ENCODE measurements at regions not wholly inside any gene's neighbourhood (a gene's known extent, or its start where the extent isn't known, plus 50 kb on each side); places are given as distances from the start of the nearest gene placed in this dataset.

- Mint-ChIP-seq H3K27ac (no peak overlapping the region), H3K36me3 (no peaks in the 10 kb centered on the region), H3K4me1 (peaks cover 21% of the 10 kb centered on the region), H3K4me3 (no peak overlapping the region), H3K9me3 (no peaks in the 10 kb centered on the region), H3K27me3 (ENCODE audit: insufficient read depth, low read depth) (peaks cover 4% of the 10 kb centered on the region)
- no peak overlapping the region for H3K4me2 ChIP-seq
- no peaks in the 10 kb centered on the region for H3K9me3 ChIP-seq (ENCODE audit: low read depth)
- H3K4me1 ChIP-seq, result peaks cover 28% of the 10 kb centered on the region
- H3K27me3 ChIP-seq, result no peaks in the 10 kb centered on the region
- H4K20me1 ChIP-seq (ENCODE audit: low read depth), result no peaks in the 10 kb centered on the region
- no peak for TF ChIP-seq CTCF (IDR thresholded peaks at IDR 0.05)
- no peak for TF ChIP-seq EZH2 (IDR thresholded peaks at IDR 0.05)
- TF ChIP-seq EZH2phosphoT487 (IDR thresholded peaks at IDR 0.05), result no peak
- no peak overlapping the region for H3K4me3 ChIP-seq
- H3F3A ChIP-seq (ENCODE audit: low read depth), result peaks cover 22% of the 10 kb centered on the region
- H3K36me3 ChIP-seq, result no peaks in the 10 kb centered on the region
- no peak overlapping the region for H3K27ac ChIP-seq
- no peak overlapping the region for H3K9ac ChIP-seq
- no peaks in the 10 kb centered on the region for H3K79me2 ChIP-seq (ENCODE audit: low read depth)
- DNase-seq (ENCODE audit: low spot score), result no peak
- H2AFZ ChIP-seq (replicated peaks), result no peak overlapping the region
Measured at GRCh38 chr6:93790981-93791380, 371.6 kb upstream of the EPHA7 start.

GRCh38 chr6:93789532-93789931 lies 370.2 kb upstream of the EPHA7 start:
- Histone ChIP-seq H3K4me1 (peaks cover 43% of the 10 kb centered on the region), H3K27me3 (no peaks in the 10 kb centered on the region), H3K4me3 (no peak overlapping the region), H3K9ac (no peak overlapping the region), H2AFZ (replicated peaks) (no peak overlapping the region), H3K79me2 (ENCODE audit: low read depth) (no peaks in the 10 kb centered on the region), H3K27ac (no peak overlapping the region), H3K36me3 (no peaks in the 10 kb centered on the region), H3K9me3 (ENCODE audit: low read depth) (no peaks in the 10 kb centered on the region), H3F3A (ENCODE audit: low read depth) (peaks cover 34% of the 10 kb centered on the region), H4K20me1 (ENCODE audit: low read depth) (no peaks in the 10 kb centered on the region), H3K4me2 (no peak overlapping the region)
- no peak for DNase-seq (ENCODE audit: low spot score)
- no peak overlapping the region for H3K4me3 Mint-ChIP-seq
- no peak overlapping the region for H3K27ac Mint-ChIP-seq
- no peaks in the 10 kb centered on the region for H3K36me3 Mint-ChIP-seq
- H3K27me3 Mint-ChIP-seq (ENCODE audit: insufficient read depth, low read depth), result peaks cover 4% of the 10 kb centered on the region
- no peaks in the 10 kb centered on the region for H3K9me3 Mint-ChIP-seq
- no peak for TF ChIP-seq EZH2phosphoT487 (IDR thresholded peaks at IDR 0.05)
- no peak for TF ChIP-seq CTCF (IDR thresholded peaks at IDR 0.05)
- TF ChIP-seq EZH2 (IDR thresholded peaks at IDR 0.05), result no peak
- H3K4me1 Mint-ChIP-seq, result peaks cover 34% of the 10 kb centered on the region

- no peaks in the 10 kb centered on the region for H3K36me3 ChIP-seq
- peaks cover 36% of the 10 kb centered on the region for H3F3A ChIP-seq (ENCODE audit: low read depth)
- H3K9ac ChIP-seq, result no peak overlapping the region
- no peaks in the 10 kb centered on the region for H3K9me3 ChIP-seq (ENCODE audit: low read depth)
- H4K20me1 ChIP-seq (ENCODE audit: low read depth), result no peaks in the 10 kb centered on the region
- no peaks in the 10 kb centered on the region for H3K36me3 Mint-ChIP-seq
- no peak for TF ChIP-seq EZH2phosphoT487 (IDR thresholded peaks at IDR 0.05)
- no peak for TF ChIP-seq EZH2 (IDR thresholded peaks at IDR 0.05)
- TF ChIP-seq CTCF (IDR thresholded peaks at IDR 0.05), result no peak
- no peak overlapping the region for H3K4me3 ChIP-seq
- peak overlapping the region; percentile 62 for H3K27ac Mint-ChIP-seq
- H3K9me3 Mint-ChIP-seq, result no peaks in the 10 kb centered on the region
- H3K27ac ChIP-seq, result peak overlapping the region; percentile 99
- peaks cover 4% of the 10 kb centered on the region for H3K27me3 Mint-ChIP-seq (ENCODE audit: insufficient read depth, low read depth)
- H2AFZ ChIP-seq (replicated peaks), result peak overlapping the region; percentile 87
- peak overlapping the region; percentile 74 for H3K4me2 ChIP-seq
- peak overlapping the region; percentile 68 for H3K4me3 Mint-ChIP-seq
- no peaks in the 10 kb centered on the region for H3K27me3 ChIP-seq
- H3K4me1 Mint-ChIP-seq, result peaks cover 41% of the 10 kb centered on the region
- H3K79me2 ChIP-seq (ENCODE audit: low read depth), result no peaks in the 10 kb centered on the region
- peaks cover 52% of the 10 kb centered on the region for H3K4me1 ChIP-seq
- peak; percentile 41 for DNase-seq (ENCODE audit: low spot score)
Measured at GRCh38 chr6:93787841-93788240, 368.5 kb upstream of the EPHA7 start.

Data from neural progenitor cell (in vitro differentiated cells).